ENCODE measurements at regions not wholly inside any gene's neighbourhood (a gene's known extent, or its start where the extent isn't known, plus 50 kb on each side); places are given as distances from the start of the nearest gene placed in this dataset.

DNA sequence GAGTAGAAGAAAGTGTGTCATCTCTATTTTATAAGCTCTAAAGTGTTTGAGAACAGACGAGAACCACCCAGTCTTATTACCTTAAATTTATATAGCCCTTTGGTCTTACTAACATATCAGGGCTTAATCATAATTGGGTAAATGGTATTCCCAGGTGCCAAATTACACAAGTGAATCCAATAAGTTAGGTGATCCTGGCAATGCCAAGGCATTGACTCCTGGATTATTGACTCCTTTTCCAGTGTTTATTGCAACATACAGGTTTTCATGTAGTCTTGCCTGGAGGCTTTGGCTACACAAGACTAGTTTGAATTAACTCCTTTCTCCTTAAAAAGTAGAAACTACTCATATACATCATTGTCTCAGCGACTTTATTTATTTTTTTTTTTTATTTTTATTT lies 59.7 kb upstream of the MAPRE2 start:
- no peak overlapping the region for H3K27ac ChIP-seq (ENCODE audit: low read depth, low read length)
- H2BK120ac ChIP-seq (ENCODE audit: low read depth, low read length): no peak overlapping the region
- peaks cover 3% of the 10 kb centered on the region for H3K27me3 ChIP-seq (ENCODE audit: insufficient read depth, low read length, poor library complexity)
- no peak overlapping the region for H2BK15ac ChIP-seq (replicated peaks; ENCODE audit: low read depth)
- no peak overlapping the region for H4K8ac ChIP-seq (ENCODE audit: low read depth, low read length)
- DNase-seq: no peak
- H3K4ac ChIP-seq (ENCODE audit: low read depth, low read length): no peak overlapping the region
- no peak overlapping the region for H3K18ac ChIP-seq (ENCODE audit: low read length)
- H2AK5ac ChIP-seq (ENCODE audit: low read length): no peak overlapping the region
- H2BK5ac ChIP-seq (ENCODE audit: low read length): no peak overlapping the region
- H3K23ac ChIP-seq (ENCODE audit: low read length): no peak overlapping the region
- H3K79me1 ChIP-seq (ENCODE audit: low read length): no peaks in the 10 kb centered on the region
- H3K9ac ChIP-seq (ENCODE audit: low read length): no peak overlapping the region
- no peak overlapping the region for H4K5ac ChIP-seq (ENCODE audit: low read length)
- H3K4me2 ChIP-seq (ENCODE audit: low read length): no peak overlapping the region
- H3K36me3 ChIP-seq (ENCODE audit: control insufficient read depth, insufficient read depth, low read length): no peaks in the 10 kb centered on the region
- peaks cover 2% of the 10 kb centered on the region for H3K4me1 ChIP-seq (ENCODE audit: control insufficient read depth, low read depth, low read length)
- H3K4me3 ChIP-seq (ENCODE audit: low read length): no peak overlapping the region
- WGBS (ENCODE audit: extremely low coverage, insufficient coverage, low lambda C conversion rate): no CpG with 5 or more reads among the region's 2 CpGs
- H3K56ac ChIP-seq (ENCODE audit: low read length): no peak overlapping the region
- H3K79me2 ChIP-seq (ENCODE audit: control insufficient read depth, insufficient read depth, low read length): no peaks in the 10 kb centered on the region

DNA sequence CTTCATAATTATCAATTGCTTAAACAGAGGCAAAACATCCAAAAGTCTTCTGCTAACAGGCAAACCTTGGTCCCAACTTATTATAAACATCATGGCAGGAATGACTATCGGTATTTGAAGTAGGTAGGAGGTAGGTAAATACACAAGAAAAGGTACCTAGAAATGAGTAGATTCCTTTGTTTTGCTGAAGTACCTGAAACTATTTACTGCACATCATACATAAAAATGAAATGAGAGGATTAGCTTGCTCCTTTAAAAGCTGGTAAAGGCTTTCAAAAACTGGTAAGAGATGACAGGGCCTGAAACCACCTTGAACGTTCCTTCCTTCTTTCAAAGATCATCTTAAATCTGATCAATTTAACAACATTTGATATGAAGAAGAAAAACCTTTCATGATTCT lies 55.2 kb upstream of the MAPRE2 start:
- H3K23ac ChIP-seq (ENCODE audit: low read length): no peak overlapping the region
- H3K18ac ChIP-seq (ENCODE audit: low read length): no peak overlapping the region
- no peak overlapping the region for H2BK15ac ChIP-seq (replicated peaks; ENCODE audit: low read depth)
- no peak overlapping the region for H3K4me3 ChIP-seq (ENCODE audit: low read length)
- H4K5ac ChIP-seq (ENCODE audit: low read length): no peak overlapping the region
- no peaks in the 10 kb centered on the region for H3K27me3 ChIP-seq (ENCODE audit: insufficient read depth, low read length, poor library complexity)
- H3K4me1 ChIP-seq (ENCODE audit: control insufficient read depth, low read depth, low read length): no peaks in the 10 kb centered on the region
- no peak overlapping the region for H3K56ac ChIP-seq (ENCODE audit: low read length)
- no peak overlapping the region for H2BK120ac ChIP-seq (ENCODE audit: low read depth, low read length)
- no peak overlapping the region for H2BK5ac ChIP-seq (ENCODE audit: low read length)
- no peak for DNase-seq
- H3K27ac ChIP-seq (ENCODE audit: low read depth, low read length): no peak overlapping the region
- H3K79me2 ChIP-seq (ENCODE audit: control insufficient read depth, insufficient read depth, low read length): no peaks in the 10 kb centered on the region
- H3K36me3 ChIP-seq (ENCODE audit: control insufficient read depth, insufficient read depth, low read length): no peaks in the 10 kb centered on the region
- H3K9ac ChIP-seq (ENCODE audit: low read length): no peak overlapping the region
- no peak overlapping the region for H3K4me2 ChIP-seq (ENCODE audit: low read length)
- H3K79me1 ChIP-seq (ENCODE audit: low read length): no peaks in the 10 kb centered on the region
- WGBS (ENCODE audit: extremely low coverage, insufficient coverage, low lambda C conversion rate): no CpG with 5 or more reads among the region's 2 CpGs
- H4K8ac ChIP-seq (ENCODE audit: low read depth, low read length): no peak overlapping the region
- H3K4ac ChIP-seq (ENCODE audit: low read depth, low read length): no peak overlapping the region
- no peak overlapping the region for H2AK5ac ChIP-seq (ENCODE audit: low read length)

DNA sequence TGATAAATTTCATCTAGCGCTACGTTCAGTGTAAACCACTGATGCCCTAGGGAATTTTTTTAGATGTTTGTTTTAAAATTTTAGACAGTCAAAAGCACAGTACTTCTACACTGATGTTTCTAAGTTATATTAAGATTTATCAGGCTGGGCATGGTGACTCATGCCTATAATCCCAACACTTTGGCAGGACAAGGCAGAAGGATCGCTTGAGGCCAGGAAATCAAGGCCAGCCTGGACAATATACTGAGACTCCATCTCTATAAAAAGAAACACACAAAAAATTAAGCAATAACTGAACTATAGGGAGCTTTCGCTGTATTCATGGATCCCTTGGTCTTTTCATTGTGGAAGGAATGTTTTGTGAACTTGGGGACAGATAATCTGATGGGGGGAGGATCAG lies 50.6 kb upstream of the MAPRE2 start:
- Histone ChIP-seq H3K18ac (ENCODE audit: low read length) (no peak overlapping the region), H3K79me2 (ENCODE audit: control insufficient read depth, insufficient read depth, low read length) (no peaks in the 10 kb centered on the region), H3K4me1 (ENCODE audit: control insufficient read depth, low read depth, low read length) (no peaks in the 10 kb centered on the region), H3K9ac (ENCODE audit: low read length) (no peak overlapping the region), H2BK15ac (replicated peaks; ENCODE audit: low read depth) (no peak overlapping the region), H4K8ac (ENCODE audit: low read depth, low read length) (no peak overlapping the region), H3K79me1 (ENCODE audit: low read length) (no peaks in the 10 kb centered on the region), H3K4me2 (ENCODE audit: low read length) (no peak overlapping the region), H3K4me3 (ENCODE audit: low read length) (no peak overlapping the region), H3K36me3 (ENCODE audit: control insufficient read depth, insufficient read depth, low read length) (no peaks in the 10 kb centered on the region), H3K23ac (ENCODE audit: low read length) (no peak overlapping the region), H2BK120ac (ENCODE audit: low read depth, low read length) (no peak overlapping the region), H2AK5ac (ENCODE audit: low read length) (no peak overlapping the region), H4K5ac (ENCODE audit: low read length) (no peak overlapping the region), H2BK5ac (ENCODE audit: low read length) (no peak overlapping the region), H3K27me3 (ENCODE audit: insufficient read depth, low read length, poor library complexity) (no peaks in the 10 kb centered on the region), H3K4ac (ENCODE audit: low read depth, low read length) (no peak overlapping the region), H3K27ac (ENCODE audit: low read depth, low read length) (no peak overlapping the region), H3K56ac (ENCODE audit: low read length) (no peak overlapping the region)
- no CpG with 5 or more reads among the region's 4 CpGs for WGBS (ENCODE audit: extremely low coverage, insufficient coverage, low lambda C conversion rate)
- no peak for DNase-seq

DNA sequence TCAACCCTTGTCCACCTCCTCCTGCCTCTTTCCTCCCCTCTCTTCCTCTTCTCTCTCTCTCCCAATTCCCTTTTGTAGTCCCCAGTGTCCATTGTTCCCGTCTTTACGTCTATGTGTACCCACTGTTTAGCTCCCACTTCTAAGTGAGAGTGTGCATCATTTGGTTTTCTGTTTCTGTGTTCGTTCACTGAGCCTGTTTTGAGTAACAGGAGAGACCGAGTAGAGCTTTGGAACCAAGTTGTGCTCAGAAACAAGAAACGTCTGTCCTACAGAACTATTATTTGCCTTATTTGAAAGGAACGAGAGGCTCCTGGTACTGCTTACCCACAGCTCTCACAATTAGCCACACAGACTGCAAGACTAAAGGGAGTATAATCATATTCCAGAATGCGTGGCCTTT lies 50.1 kb upstream of the MAPRE2 start:
- no peaks in the 10 kb centered on the region for H3K4me1 ChIP-seq (ENCODE audit: control insufficient read depth, low read depth, low read length)
- H3K56ac ChIP-seq (ENCODE audit: low read length): no peak overlapping the region
- H3K18ac ChIP-seq (ENCODE audit: low read length): no peak overlapping the region
- H3K79me1 ChIP-seq (ENCODE audit: low read length): no peaks in the 10 kb centered on the region
- H3K4me2 ChIP-seq (ENCODE audit: low read length): no peak overlapping the region
- H3K36me3 ChIP-seq (ENCODE audit: control insufficient read depth, insufficient read depth, low read length): no peaks in the 10 kb centered on the region
- H3K4ac ChIP-seq (ENCODE audit: low read depth, low read length): no peak overlapping the region
- H2AK5ac ChIP-seq (ENCODE audit: low read length): no peak overlapping the region
- H3K27me3 ChIP-seq (ENCODE audit: insufficient read depth, low read length, poor library complexity): no peaks in the 10 kb centered on the region
- H3K4me3 ChIP-seq (ENCODE audit: low read length): no peak overlapping the region
- no peak overlapping the region for H4K8ac ChIP-seq (ENCODE audit: low read depth, low read length)
- H3K27ac ChIP-seq (ENCODE audit: low read depth, low read length): no peak overlapping the region
- H2BK15ac ChIP-seq (replicated peaks; ENCODE audit: low read depth): no peak overlapping the region
- no CpG with 5 or more reads among the region's 7 CpGs for WGBS (ENCODE audit: extremely low coverage, insufficient coverage, low lambda C conversion rate)
- H2BK5ac ChIP-seq (ENCODE audit: low read length): no peak overlapping the region
- H3K9ac ChIP-seq (ENCODE audit: low read length): no peak overlapping the region
- no peaks in the 10 kb centered on the region for H3K79me2 ChIP-seq (ENCODE audit: control insufficient read depth, insufficient read depth, low read length)
- H4K5ac ChIP-seq (ENCODE audit: low read length): no peak overlapping the region
- DNase-seq: no peak
- no peak overlapping the region for H2BK120ac ChIP-seq (ENCODE audit: low read depth, low read length)
- H3K23ac ChIP-seq (ENCODE audit: low read length): no peak overlapping the region
